ENCODE measurements at regions not wholly inside any gene's neighbourhood (a gene's known extent, or its start where the extent isn't known, plus 50 kb on each side); places are given as distances from the start of the nearest gene placed in this dataset.

DNA sequence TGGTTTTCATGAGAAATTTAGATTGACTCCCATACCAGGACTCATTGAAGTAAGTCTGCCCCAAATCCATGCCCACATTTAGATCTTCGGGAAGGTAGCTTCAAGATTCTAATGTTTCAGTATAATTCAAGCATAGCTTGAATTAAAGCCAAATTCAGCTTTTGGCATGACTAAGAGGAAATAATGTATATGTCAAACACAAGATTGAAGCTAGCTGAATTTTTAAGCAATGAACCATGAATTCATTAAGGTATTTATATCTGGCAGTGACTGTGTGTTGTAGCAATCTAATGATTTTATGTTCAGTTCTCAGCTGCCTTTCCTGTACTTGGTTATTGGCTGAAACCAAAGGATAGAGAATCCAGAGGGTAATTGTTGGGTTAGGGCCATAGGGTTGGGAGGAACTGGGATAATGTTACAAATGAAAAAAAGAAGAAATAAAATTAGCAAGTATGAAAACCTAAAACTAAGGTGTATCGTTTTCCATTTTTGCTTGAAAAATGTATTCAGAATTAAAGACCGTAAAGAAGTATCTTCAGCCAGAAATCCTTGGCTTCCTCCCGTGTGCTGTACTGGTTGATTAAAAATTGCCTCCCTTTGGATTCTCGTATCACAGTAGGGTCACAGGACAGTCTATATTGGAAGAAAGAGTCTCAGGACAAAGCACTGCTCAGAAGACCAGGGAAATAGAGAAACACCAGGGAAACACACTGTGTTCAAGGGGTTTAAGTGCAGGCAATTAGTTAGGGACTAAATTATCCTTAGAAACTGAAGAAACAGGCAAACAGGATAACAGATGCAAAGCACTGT is 119.0 kb upstream of the FN1 start:
- ChIA-PET CTCF (interaction anchor here (0.7 kb wide), 1 partner anchor 17 kb away, joined by 3 read pairs; no protein-coding TSS in a partner anchor), POLR2A (no interaction called here)
- TF ChIP-seq, protein P1, sequence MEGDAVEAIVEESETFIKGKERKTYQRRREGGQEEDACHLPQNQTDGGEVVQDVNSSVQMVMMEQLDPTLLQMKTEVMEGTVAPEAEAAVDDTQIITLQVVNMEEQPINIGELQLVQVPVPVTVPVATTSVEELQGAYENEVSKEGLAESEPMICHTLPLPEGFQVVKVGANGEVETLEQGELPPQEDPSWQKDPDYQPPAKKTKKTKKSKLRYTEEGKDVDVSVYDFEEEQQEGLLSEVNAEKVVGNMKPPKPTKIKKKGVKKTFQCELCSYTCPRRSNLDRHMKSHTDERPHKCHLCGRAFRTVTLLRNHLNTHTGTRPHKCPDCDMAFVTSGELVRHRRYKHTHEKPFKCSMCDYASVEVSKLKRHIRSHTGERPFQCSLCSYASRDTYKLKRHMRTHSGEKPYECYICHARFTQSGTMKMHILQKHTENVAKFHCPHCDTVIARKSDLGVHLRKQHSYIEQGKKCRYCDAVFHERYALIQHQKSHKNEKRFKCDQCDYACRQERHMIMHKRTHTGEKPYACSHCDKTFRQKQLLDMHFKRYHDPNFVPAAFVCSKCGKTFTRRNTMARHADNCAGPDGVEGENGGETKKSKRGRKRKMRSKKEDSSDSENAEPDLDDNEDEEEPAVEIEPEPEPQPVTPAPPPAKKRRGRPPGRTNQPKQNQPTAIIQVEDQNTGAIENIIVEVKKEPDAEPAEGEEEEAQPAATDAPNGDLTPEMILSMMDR (IDR thresholded peaks at IDR 0.05; ENCODE audit: insufficient read depth, low read depth, low read length) = no peak
- no peak for DNase-seq (ENCODE audit: low read depth)
- H3K4me3 ChIP-seq (ENCODE audit: low read depth, low read length) = no peak overlapping the region
- no peaks in the 10 kb centered on the region for H3K36me3 ChIP-seq (ENCODE audit: control insufficient read depth, insufficient read depth, low read length)
- no peaks in the 10 kb centered on the region for H3K27me3 ChIP-seq (ENCODE audit: control insufficient read depth, insufficient read depth, low read length)

DNA sequence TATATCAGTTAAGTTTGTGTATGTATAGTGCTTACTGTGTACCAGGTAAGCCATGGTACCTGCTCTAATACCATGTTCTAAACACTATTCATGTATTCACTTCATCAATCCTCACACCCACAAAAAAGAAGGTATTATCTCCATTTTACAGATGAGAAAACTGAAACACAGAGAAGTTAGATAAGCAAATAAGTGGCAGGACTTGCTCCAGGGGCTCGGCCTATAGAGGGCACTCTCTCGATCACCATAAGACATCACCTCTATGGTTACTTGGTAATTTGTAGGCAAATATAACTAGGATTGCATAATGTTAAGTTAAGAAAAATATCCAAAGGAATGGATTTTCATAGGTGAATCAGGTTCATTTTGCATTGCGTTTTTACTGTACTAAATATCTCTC is 118.1 kb upstream of the FN1 start:
- H3K4me3 ChIP-seq (ENCODE audit: low read depth, low read length) = no peak overlapping the region
- TF ChIP-seq, protein P1 (IDR thresholded peaks at IDR 0.05; ENCODE audit: insufficient read depth, low read depth, low read length) = no peak
- POLR2A ChIA-PET = interaction anchor here (0.7 kb wide), 1 partner anchor 105 kb away, joined by 4 read pairs; no protein-coding TSS in a partner anchor
- H3K36me3 ChIP-seq (ENCODE audit: control insufficient read depth, insufficient read depth, low read length) = no peaks in the 10 kb centered on the region
- CTCF ChIA-PET = interaction anchor here (1.4 kb wide), 1 partner anchor 16 kb away, joined by 3 read pairs; no protein-coding TSS in a partner anchor
- no peaks in the 10 kb centered on the region for H3K27me3 ChIP-seq (ENCODE audit: control insufficient read depth, insufficient read depth, low read length)
- DNase-seq (ENCODE audit: low read depth) = no peak

DNA sequence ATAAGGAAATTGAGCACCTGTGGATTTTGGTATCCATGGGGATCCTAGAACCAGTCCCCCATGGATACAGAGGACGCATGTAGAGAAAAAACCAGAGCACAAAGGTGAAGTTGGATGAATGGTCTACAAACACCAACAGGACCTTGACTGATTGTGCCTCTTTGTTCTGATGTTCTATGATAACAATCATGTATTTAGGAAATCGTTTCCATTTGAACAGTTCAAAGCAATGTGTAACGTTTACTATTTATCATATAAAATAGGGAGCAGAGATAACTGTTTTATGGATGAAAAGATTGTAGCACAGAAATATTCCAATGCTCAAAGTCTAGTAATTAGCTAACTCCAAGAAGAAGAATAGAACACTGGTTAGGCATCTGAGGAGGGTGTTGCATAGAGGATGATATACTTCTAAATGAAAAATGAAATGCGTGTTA is 116.3 kb upstream of the FN1 start:
- CTCF ChIA-PET = no interaction called here
- POLR2A ChIA-PET = no interaction called here
- H3K4me3 ChIP-seq (ENCODE audit: low read depth, low read length) = no peak overlapping the region
- H3K27me3 ChIP-seq (ENCODE audit: control insufficient read depth, insufficient read depth, low read length) = no peaks in the 10 kb centered on the region
- DNase-seq (ENCODE audit: low read depth) = no peak
- H3K36me3 ChIP-seq (ENCODE audit: control insufficient read depth, insufficient read depth, low read length) = no peaks in the 10 kb centered on the region
- TF ChIP-seq, protein P1 (IDR thresholded peaks at IDR 0.05; ENCODE audit: insufficient read depth, low read depth, low read length) = no peak

DNA sequence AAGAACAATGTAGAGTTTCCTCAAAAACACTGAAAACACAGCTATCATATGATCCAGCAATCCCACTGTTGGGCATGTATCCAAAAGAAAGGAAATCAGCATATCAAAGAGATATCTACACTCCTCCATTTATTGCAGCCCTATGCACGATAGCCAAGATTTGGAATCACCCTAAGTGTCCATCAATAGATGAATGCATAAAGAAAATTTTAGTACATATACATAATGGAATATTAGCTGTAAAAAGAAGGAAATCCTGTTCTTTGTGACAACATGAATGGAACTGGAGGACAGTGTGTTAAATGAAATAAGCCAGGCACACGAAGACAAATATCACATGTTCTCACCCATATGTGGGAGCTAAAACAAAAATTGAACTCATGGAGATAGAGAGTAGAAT is 114.5 kb upstream of the FN1 start:
- CTCF ChIA-PET = no interaction called here
- DNase-seq (ENCODE audit: low read depth) = no peak
- TF ChIP-seq, protein P1 (IDR thresholded peaks at IDR 0.05; ENCODE audit: insufficient read depth, low read depth, low read length) = no peak
- H3K36me3 ChIP-seq (ENCODE audit: control insufficient read depth, insufficient read depth, low read length) = no peaks in the 10 kb centered on the region
- POLR2A ChIA-PET = no interaction called here
- H3K4me3 ChIP-seq (ENCODE audit: low read depth, low read length) = no peak overlapping the region
- no peaks in the 10 kb centered on the region for H3K27me3 ChIP-seq (ENCODE audit: control insufficient read depth, insufficient read depth, low read length)

DNA sequence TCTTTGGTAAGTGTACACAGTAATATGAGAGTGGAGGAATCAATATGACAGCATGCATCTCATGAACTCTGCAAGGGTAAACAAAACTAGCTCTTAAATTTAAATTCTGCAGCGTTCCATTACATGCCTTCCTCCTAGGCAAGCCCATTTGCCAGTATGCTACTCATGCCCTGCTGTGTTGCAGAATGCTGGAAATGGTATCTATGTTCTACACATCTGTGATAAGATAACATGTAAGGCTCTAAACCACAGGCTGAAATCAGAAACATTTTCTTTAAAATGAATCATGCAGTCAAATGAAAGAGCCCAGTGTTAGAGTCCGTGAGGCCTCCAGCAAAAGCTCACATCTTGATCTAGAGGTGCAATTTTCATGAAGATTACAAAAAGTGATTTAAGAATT is 112.8 kb upstream of the FN1 start:
- TF ChIP-seq, protein P1 (IDR thresholded peaks at IDR 0.05; ENCODE audit: insufficient read depth, low read depth, low read length) = no peak
- DNase-seq (ENCODE audit: low read depth) = no peak
- ChIA-PET CTCF (no interaction called here), POLR2A (interaction anchor here (0.6 kb wide), 1 partner anchor 25 kb away, joined by 3 read pairs; no protein-coding TSS in a partner anchor)
- H3K36me3 ChIP-seq (ENCODE audit: control insufficient read depth, insufficient read depth, low read length) = no peaks in the 10 kb centered on the region
- H3K27me3 ChIP-seq (ENCODE audit: control insufficient read depth, insufficient read depth, low read length) = no peaks in the 10 kb centered on the region
- H3K4me3 ChIP-seq (ENCODE audit: low read depth, low read length) = no peak overlapping the region

Data from BJ (cell line).